ENCODE measurements at regions not wholly inside any gene's neighbourhood (a gene's known extent, or its start where the extent isn't known, plus 50 kb on each side); places are given as distances from the start of the nearest gene placed in this dataset.

DNA sequence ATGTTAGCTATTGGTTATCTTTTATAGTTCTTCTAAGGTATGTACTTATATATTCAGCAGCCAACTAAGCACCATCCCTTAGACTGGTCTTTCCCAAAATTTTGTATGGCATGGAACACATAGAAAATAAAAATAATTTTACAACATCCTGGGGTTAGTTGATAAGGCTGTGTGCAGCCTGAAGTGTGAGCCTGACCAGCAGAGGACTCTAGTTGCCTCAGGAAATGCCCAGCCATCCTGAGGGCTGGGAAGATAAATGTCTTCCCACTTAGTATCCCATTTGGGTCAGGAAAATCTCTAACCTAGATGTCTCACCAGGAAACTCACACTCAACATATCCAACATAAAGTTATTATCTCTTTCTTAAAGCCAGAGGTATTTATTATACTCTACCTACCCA is 251.4 kb upstream of the POF1B start:
- TF ChIP-seq GATA1 (IDR thresholded peaks at IDR 0.05; ENCODE audit: low read depth, low read length) (no peak), POLR2A (IDR thresholded peaks at IDR 0.05; ENCODE audit: low read length) (no peak)

Measured in erythroblast (primary cell).